ENCODE measurements at regions not wholly inside any gene's neighbourhood (a gene's known extent, or its start where the extent isn't known, plus 50 kb on each side); places are given as distances from the start of the nearest gene placed in this dataset.

DNA sequence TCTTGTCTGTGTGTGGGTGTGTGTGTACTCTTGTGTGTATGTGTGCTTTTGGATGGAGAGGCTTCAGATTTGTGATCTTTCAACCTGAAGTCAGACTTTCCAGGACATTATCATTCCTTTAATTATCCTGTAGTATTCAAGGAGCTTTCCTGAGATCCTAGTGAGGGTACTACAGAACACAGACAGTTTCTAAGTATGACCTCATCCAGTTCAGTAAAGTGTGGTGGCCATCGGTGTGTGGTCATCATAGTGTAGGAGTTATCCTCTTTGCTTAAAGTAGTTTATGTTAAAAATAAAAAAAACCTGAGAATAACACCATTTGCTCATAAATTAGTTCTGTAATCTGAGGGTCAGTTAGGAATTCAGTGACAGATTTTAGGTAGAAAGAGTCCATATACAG, 478.0 kb upstream of the ACTBL2 start:
- H3K27ac Mint-ChIP-seq (ENCODE audit: unreplicated experiment) = no peak overlapping the region
- no peak overlapping the region for H2AFZ ChIP-seq (ENCODE audit: low read depth, low read length)
- H4K20me1 ChIP-seq (ENCODE audit: insufficient read depth, low read length) = no peaks in the 10 kb centered on the region
- no peak overlapping the region for H3K9ac ChIP-seq (ENCODE audit: low read length)
- H3K27ac ChIP-seq (ENCODE audit: low read depth, low read length) = no peak overlapping the region
- no peaks in the 10 kb centered on the region for H3K4me1 ChIP-seq (ENCODE audit: insufficient read depth, low read length)
- H3K4me1 Mint-ChIP-seq (ENCODE audit: low read depth, unreplicated experiment) = no peaks in the 10 kb centered on the region
- no peak overlapping the region for H3K4me3 ChIP-seq (ENCODE audit: insufficient read depth, low read depth, low read length)
- no peaks in the 10 kb centered on the region for H3K27me3 ChIP-seq (ENCODE audit: insufficient read depth, low read length)
- TF ChIP-seq CTCF (IDR thresholded peaks at IDR 0.05; ENCODE audit: insufficient read depth, low read depth, low read length) = no peak
- no peak for TF ChIP-seq EZH2 (IDR thresholded peaks at IDR 0.05; ENCODE audit: insufficient read depth, low read length)
- no peak overlapping the region for H3K4me3 Mint-ChIP-seq (ENCODE audit: unreplicated experiment)
- H3K79me2 ChIP-seq (ENCODE audit: insufficient read depth, low read length) = no peaks in the 10 kb centered on the region
- H3K4me2 ChIP-seq (ENCODE audit: low read length) = no peak overlapping the region
- DNase-seq (ENCODE audit: low read depth) (no peak), FAIRE-seq (no peak)
- H3K9me3 Mint-ChIP-seq (ENCODE audit: unreplicated experiment) = peaks cover 10% of the 10 kb centered on the region
- H3K36me3 Mint-ChIP-seq (ENCODE audit: low read depth, unreplicated experiment) = peaks cover 3% of the 10 kb centered on the region
- H3K9me3 ChIP-seq (ENCODE audit: insufficient read depth, low read depth, low read length) = no peaks in the 10 kb centered on the region
- no peaks in the 10 kb centered on the region for H3K27me3 Mint-ChIP-seq (ENCODE audit: low read depth, unreplicated experiment)
- no peaks in the 10 kb centered on the region for H3K36me3 ChIP-seq (ENCODE audit: insufficient read depth, low read length)

DNA sequence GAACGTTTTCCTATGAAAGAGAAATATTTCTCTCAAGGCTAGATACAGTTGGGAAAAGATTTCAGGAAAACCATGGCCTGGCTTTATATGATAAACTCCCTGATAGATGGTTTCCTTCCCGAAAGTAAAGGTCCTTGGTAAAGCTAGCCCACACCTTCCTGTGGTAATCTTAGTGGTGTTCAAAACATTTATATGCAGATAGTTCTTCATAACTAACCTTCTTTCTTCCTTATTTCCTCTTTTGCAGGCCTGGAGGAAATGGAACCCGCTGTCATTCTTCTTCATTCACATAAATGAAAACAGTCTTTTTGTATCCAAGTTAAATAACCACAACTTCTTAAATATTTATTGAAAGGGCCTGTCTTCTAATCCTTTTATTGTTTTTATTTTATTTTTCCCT, 474.0 kb upstream of the ACTBL2 start:
- no peak for FAIRE-seq

More for the DNA sequence above, 474.0 kb upstream of the ACTBL2 start:
- Histone ChIP-seq H3K36me3 (ENCODE audit: insufficient read depth, low read length) (no peaks in the 10 kb centered on the region), H3K4me1 (ENCODE audit: insufficient read depth, low read length) (no peaks in the 10 kb centered on the region), H2AFZ (ENCODE audit: low read depth, low read length) (no peak overlapping the region), H3K79me2 (ENCODE audit: insufficient read depth, low read length) (no peaks in the 10 kb centered on the region), H3K4me3 (ENCODE audit: insufficient read depth, low read depth, low read length) (no peak overlapping the region), H3K4me2 (ENCODE audit: low read length) (no peak overlapping the region), H3K27me3 (ENCODE audit: insufficient read depth, low read length) (no peaks in the 10 kb centered on the region), H3K9ac (ENCODE audit: low read length) (no peak overlapping the region), H3K9me3 (ENCODE audit: insufficient read depth, low read depth, low read length) (no peaks in the 10 kb centered on the region), H4K20me1 (ENCODE audit: insufficient read depth, low read length) (no peaks in the 10 kb centered on the region), H3K27ac (ENCODE audit: low read depth, low read length) (no peak overlapping the region)
- TF ChIP-seq EZH2 (IDR thresholded peaks at IDR 0.05; ENCODE audit: insufficient read depth, low read length) = no peak
- TF ChIP-seq CTCF (IDR thresholded peaks at IDR 0.05; ENCODE audit: insufficient read depth, low read depth, low read length) = no peak
- Mint-ChIP-seq H3K27me3 (ENCODE audit: low read depth, unreplicated experiment) (no peaks in the 10 kb centered on the region), H3K36me3 (ENCODE audit: low read depth, unreplicated experiment) (no peaks in the 10 kb centered on the region), H3K27ac (ENCODE audit: unreplicated experiment) (no peak overlapping the region), H3K9me3 (ENCODE audit: unreplicated experiment) (peaks cover 4% of the 10 kb centered on the region), H3K4me3 (ENCODE audit: unreplicated experiment) (no peak overlapping the region), H3K4me1 (ENCODE audit: low read depth, unreplicated experiment) (no peaks in the 10 kb centered on the region)
- DNase-seq (ENCODE audit: low read depth) = no peak
